Trophoblast cell (in vitro differentiated cells and primary cell): ENCODE measurements at regions not wholly inside any gene's neighbourhood (a gene's known extent, or its start where the extent isn't known, plus 50 kb on each side); places are given as distances from the start of the nearest gene placed in this dataset.

ENCODE experiments used
- DNase-seq, 2 donors: peaks; one replicate each; pipeline ENCODE4 v3.0.0-alpha.2; 2016
- H2AFZ ChIP-seq: 2 replicates; pipeline ENCODE4 v1.6.1; 2013; ENCODE audit warnings: low read length, moderate library complexity, mild to moderate bottlenecking; ENCODE audit not compliant: insufficient read depth, poor library complexity
- H2AK5ac ChIP-seq: 2 replicates; pipeline ENCODE4 v1.6.1; 2013; ENCODE audit warnings: mild to moderate bottlenecking, low read length
- H2BK120ac ChIP-seq: 2 replicates; pipeline ENCODE4 v1.6.1; 2013; ENCODE audit warnings: low read length, mild to moderate bottlenecking, moderate library complexity; ENCODE audit not compliant: insufficient read depth, poor library complexity
- H2BK12ac ChIP-seq: 2 replicates; pipeline ENCODE4 v1.6.1; 2013; ENCODE audit warnings: mild to moderate bottlenecking, low read length, moderate library complexity
- H2BK5ac ChIP-seq: 2 replicates; pipeline ENCODE4 v1.6.1; 2013; ENCODE audit warnings: low read length, low read depth, moderate library complexity, mild to moderate bottlenecking; ENCODE audit not compliant: poor library complexity
- H3K14ac ChIP-seq: 2 replicates; pipeline ENCODE4 v1.6.1; 2013; ENCODE audit warnings: mild to moderate bottlenecking, low read length
- H3K18ac ChIP-seq: 2 replicates; pipeline ENCODE4 v1.6.1; 2013; ENCODE audit warnings: mild to moderate bottlenecking, low read length
- H3K23ac ChIP-seq: 2 replicates; pipeline ENCODE4 v1.6.1; 2013; ENCODE audit warnings: low read length
- H3K27ac ChIP-seq: 2 replicates; pipeline ENCODE4 v1.5.1; 2013; ENCODE audit warnings: low read depth, mild to moderate bottlenecking, inconsistent platforms, low read length, moderate library complexity
- H3K27me3 ChIP-seq: 2 replicates; pipeline ENCODE4 v1.6.1; 2013; ENCODE audit warnings: inconsistent platforms, mild to moderate bottlenecking, low read length, moderate library complexity; ENCODE audit not compliant: insufficient read depth
- H3K36me3 ChIP-seq, 2 experiments: 1 replicate in 1 of 2; 2 replicates in 1 of 2; pipeline ENCODE4 v1.6.1; 2013; ENCODE audit warnings: low read length in 2 of 2, mild to moderate bottlenecking in 2 of 2, moderate library complexity in 1 of 2; ENCODE audit not compliant: insufficient read depth in 2 of 2, control insufficient read depth in 1 of 2
- H3K4ac ChIP-seq: 2 replicates; pipeline ENCODE4 v1.6.1; 2013; ENCODE audit warnings: low read depth, mild to moderate bottlenecking, low read length, moderate library complexity
- H3K4me1 ChIP-seq, 2 experiments: 1 replicate in 1 of 2; 2 replicates in 1 of 2; pipeline ENCODE4 v1.6.1; 2013; ENCODE audit warnings: low read length in 2 of 2, mild to moderate bottlenecking in 2 of 2, moderate library complexity in 1 of 2; ENCODE audit not compliant: insufficient read depth in 2 of 2, control insufficient read depth in 1 of 2
- H3K4me2 ChIP-seq: 2 replicates; pipeline ENCODE4 v1.6.1; 2013; ENCODE audit warnings: inconsistent platforms, mild to moderate bottlenecking, low read length, moderate library complexity
- H3K4me3 ChIP-seq: 2 replicates; pipeline ENCODE4 v1.5.1; 2013; ENCODE audit warnings: mild to moderate bottlenecking, low read depth, low read length, inconsistent platforms
- H3K79me1 ChIP-seq: one replicate; pipeline ENCODE4 v1.6.1; 2013; ENCODE audit warnings: low read length
- H3K79me2 ChIP-seq: 2 replicates; pipeline ENCODE4 v1.6.1; 2013; ENCODE audit warnings: low read length, mild to moderate bottlenecking; ENCODE audit not compliant: control insufficient read depth, insufficient read depth, poor library complexity
- H3K9ac ChIP-seq: 2 replicates; pipeline ENCODE4 v1.6.1; 2013; ENCODE audit warnings: mild to moderate bottlenecking, low read length
- H3K9me3 ChIP-seq: 2 replicates; pipeline ENCODE4 v1.6.1; 2013; ENCODE audit warnings: low read depth, mild to moderate bottlenecking, control low read depth, inconsistent platforms, low read length; ENCODE audit not compliant: insufficient read depth
- H4K12ac ChIP-seq: 2 replicates; pipeline ENCODE4 v1.6.1; 2013; ENCODE audit warnings: low read depth, mild to moderate bottlenecking, low read length, moderate library complexity
- H4K8ac ChIP-seq: 2 replicates; pipeline ENCODE4 v1.6.1; 2013; ENCODE audit warnings: low read depth, mild to moderate bottlenecking, low read length, moderate library complexity
- H4K91ac ChIP-seq: one replicate; pipeline ENCODE4 v1.6.1; 2013; ENCODE audit warnings: low read depth, mild to moderate bottlenecking, low read length, moderate library complexity
- WGBS: extraction: QIAGEN DNeasy Blood & Tissue Kit; methylation state at CpG from one replicate; pipeline ENCODE4 v1.1.7; 2013; ENCODE audit warnings: missing lambda C conversion rate; ENCODE audit not compliant: insufficient read length, insufficient coverage; ENCODE audit errors: extremely low coverage; 5-methylcytosine and 5-hydroxymethylcytosine counted together

DNA sequence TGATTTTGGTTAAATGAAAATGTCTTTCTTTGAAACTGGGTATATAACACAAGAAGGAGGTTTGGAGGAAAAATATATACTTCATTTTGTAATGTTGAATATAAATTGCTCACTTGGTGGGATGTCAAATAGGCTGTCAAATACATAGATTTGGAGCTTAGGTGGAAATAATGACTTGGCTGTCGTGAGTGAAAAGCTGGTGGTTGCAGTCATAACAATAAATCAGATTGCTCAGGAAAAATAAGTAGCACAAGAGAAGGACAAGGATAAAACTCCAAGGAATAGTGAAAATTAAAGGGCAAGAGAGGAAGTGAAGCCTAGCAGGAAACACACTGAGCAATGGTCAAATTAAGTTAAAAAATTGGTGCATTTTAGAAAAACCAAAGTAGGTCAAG is 253.0 kb upstream of the ANKRD50 start:
- H3K9ac ChIP-seq = no peak overlapping the region
- H3K79me1 ChIP-seq = no peaks in the 10 kb centered on the region
- no peak overlapping the region for H3K4me3 ChIP-seq
- no peak overlapping the region for H3K23ac ChIP-seq
- no peak overlapping the region for H2BK120ac ChIP-seq
- no peak overlapping the region for H3K18ac ChIP-seq
- H3K4ac ChIP-seq = no peak overlapping the region
- no peak overlapping the region for H2AK5ac ChIP-seq
- H4K12ac ChIP-seq = no peak overlapping the region
- H3K27me3 ChIP-seq = no peaks in the 10 kb centered on the region
- no peak for DNase-seq
- no peak overlapping the region for H2BK12ac ChIP-seq
- no peak overlapping the region for H2AFZ ChIP-seq
- no peak overlapping the region for H2BK5ac ChIP-seq
- peaks cover 0 to 5% of the 10 kb centered on the region in 2 experiments for H3K36me3 ChIP-seq
- H3K79me2 ChIP-seq = no peaks in the 10 kb centered on the region
- H4K8ac ChIP-seq = no peak overlapping the region
- H3K4me1 ChIP-seq = no peaks in the 10 kb centered on the region
- H3K9me3 ChIP-seq = peaks cover 9% of the 10 kb centered on the region
- no peak overlapping the region for H3K4me2 ChIP-seq
- no CpG with 5 or more reads among the region's 1 CpG for WGBS
- H4K91ac ChIP-seq = no peak overlapping the region
- no peak overlapping the region for H3K27ac ChIP-seq
- no peak overlapping the region for H3K14ac ChIP-seq

- H3K4me3 ChIP-seq = no peak overlapping the region
- no peak overlapping the region for H3K18ac ChIP-seq
- H3K9me3 ChIP-seq = peaks cover 9% of the 10 kb centered on the region
- no peaks in the 10 kb centered on the region for H3K27me3 ChIP-seq
- no peak overlapping the region for H3K9ac ChIP-seq
- H2BK120ac ChIP-seq = no peak overlapping the region
- DNase-seq = no peak
- H3K4me2 ChIP-seq = no peak overlapping the region
- H3K23ac ChIP-seq = no peak overlapping the region
- H4K8ac ChIP-seq = no peak overlapping the region
- peaks cover 0 to 5% of the 10 kb centered on the region in 2 experiments for H3K36me3 ChIP-seq
- H3K79me2 ChIP-seq = no peaks in the 10 kb centered on the region
- H2AFZ ChIP-seq = no peak overlapping the region
- H2BK12ac ChIP-seq = no peak overlapping the region
- no peak overlapping the region for H3K4ac ChIP-seq
- H3K27ac ChIP-seq = no peak overlapping the region
- H2BK5ac ChIP-seq = no peak overlapping the region
- H3K4me1 ChIP-seq = no peaks in the 10 kb centered on the region
- H3K79me1 ChIP-seq = no peaks in the 10 kb centered on the region
- no peak overlapping the region for H4K91ac ChIP-seq
- no peak overlapping the region for H3K14ac ChIP-seq
- H2AK5ac ChIP-seq = no peak overlapping the region
- H4K12ac ChIP-seq = no peak overlapping the region
- no CpG with 5 or more reads among the region's 5 CpGs for WGBS
Observed at GRCh38 chr4:124964852-124965496, 252.4 kb upstream of the ANKRD50 start.

GRCh38 chr4:124964251-124964650 is 251.7 kb upstream of the ANKRD50 start:
- H2BK12ac ChIP-seq = no peak overlapping the region
- H3K14ac ChIP-seq = no peak overlapping the region
- DNase-seq = no peak
- H2AK5ac ChIP-seq = no peak overlapping the region
- no peak overlapping the region for H2BK5ac ChIP-seq
- H3K4me3 ChIP-seq = no peak overlapping the region
- no peak overlapping the region for H3K23ac ChIP-seq
- no peaks in the 10 kb centered on the region for H3K79me2 ChIP-seq
- H3K4me1 ChIP-seq = no peaks in the 10 kb centered on the region
- no peak overlapping the region for H3K27ac ChIP-seq
- no peak overlapping the region for H3K18ac ChIP-seq
- no peak overlapping the region for H4K8ac ChIP-seq
- no peak overlapping the region for H4K91ac ChIP-seq
- H3K9ac ChIP-seq = no peak overlapping the region
- H3K36me3 ChIP-seq = peaks cover 0 to 5% of the 10 kb centered on the region in 2 experiments
- no peak overlapping the region for H2AFZ ChIP-seq
- H3K27me3 ChIP-seq = no peaks in the 10 kb centered on the region
- no CpG with 5 or more reads among the region's 2 CpGs for WGBS
- no peak overlapping the region for H3K4me2 ChIP-seq
- H4K12ac ChIP-seq = no peak overlapping the region
- H3K4ac ChIP-seq = no peak overlapping the region
- H3K9me3 ChIP-seq = peaks cover 9% of the 10 kb centered on the region
- H2BK120ac ChIP-seq = no peak overlapping the region
- H3K79me1 ChIP-seq = no peaks in the 10 kb centered on the region

- Histone ChIP-seq H2BK120ac (no peak overlapping the region), H4K12ac (no peak overlapping the region), H3K23ac (no peak overlapping the region), H2AFZ (no peak overlapping the region), H4K8ac (no peak overlapping the region), H3K4ac (no peak overlapping the region), H3K27ac (no peak overlapping the region), H3K14ac (no peak overlapping the region), H3K4me1 (no peaks in the 10 kb centered on the region), H3K4me2 (no peak overlapping the region), H2BK12ac (no peak overlapping the region), H3K9me3 (peaks cover 9% of the 10 kb centered on the region), H3K18ac (no peak overlapping the region), H3K27me3 (no peaks in the 10 kb centered on the region), H4K91ac (no peak overlapping the region), H3K4me3 (no peak overlapping the region), H2AK5ac (no peak overlapping the region), H3K9ac (no peak overlapping the region), H3K36me3 (peaks cover 0 to 5% of the 10 kb centered on the region in 2 experiments), H3K79me1 (no peaks in the 10 kb centered on the region), H2BK5ac (no peak overlapping the region), H3K79me2 (no peaks in the 10 kb centered on the region)
- no CpG with 5 or more reads among the region's 4 CpGs for WGBS
- DNase-seq = no peak
Observed at GRCh38 chr4:124961138-124961750, 248.7 kb upstream of the ANKRD50 start.
